NCI-H524 treated with DMSO at 0.1 percent for 48 hours (cell line): ENCODE measurements at regions not wholly inside any gene's neighbourhood (a gene's known extent, or its start where the extent isn't known, plus 50 kb on each side); places are given as distances from the start of the nearest gene placed in this dataset.

ENCODE experiments used
- DNase-seq: peaks from one replicate; lab custom pipeline; 2025; lab: John Stamatoyannopoulos, UW

DNA sequence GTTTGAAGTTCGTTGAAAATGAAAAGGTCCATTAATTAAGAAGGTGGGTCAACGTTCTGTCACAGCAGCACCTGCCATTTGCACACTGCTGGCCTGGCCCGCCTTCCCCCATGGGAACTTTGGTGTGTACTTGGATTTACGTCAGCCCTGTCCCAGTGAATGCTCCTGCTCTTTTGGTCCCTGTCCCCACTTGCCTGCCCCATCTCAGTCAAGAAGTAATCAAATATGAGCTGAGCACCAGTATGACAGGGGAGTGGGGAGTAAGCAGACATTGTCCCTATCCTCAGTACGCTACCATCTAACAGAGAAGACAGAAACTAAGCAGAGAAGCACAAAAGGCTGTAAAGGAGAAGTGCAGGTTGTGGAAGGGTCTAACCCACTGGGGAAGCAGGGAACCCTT, 65.1 kb downstream of the SLC4A3 start:
- no peak for DNase-seq

DNA sequence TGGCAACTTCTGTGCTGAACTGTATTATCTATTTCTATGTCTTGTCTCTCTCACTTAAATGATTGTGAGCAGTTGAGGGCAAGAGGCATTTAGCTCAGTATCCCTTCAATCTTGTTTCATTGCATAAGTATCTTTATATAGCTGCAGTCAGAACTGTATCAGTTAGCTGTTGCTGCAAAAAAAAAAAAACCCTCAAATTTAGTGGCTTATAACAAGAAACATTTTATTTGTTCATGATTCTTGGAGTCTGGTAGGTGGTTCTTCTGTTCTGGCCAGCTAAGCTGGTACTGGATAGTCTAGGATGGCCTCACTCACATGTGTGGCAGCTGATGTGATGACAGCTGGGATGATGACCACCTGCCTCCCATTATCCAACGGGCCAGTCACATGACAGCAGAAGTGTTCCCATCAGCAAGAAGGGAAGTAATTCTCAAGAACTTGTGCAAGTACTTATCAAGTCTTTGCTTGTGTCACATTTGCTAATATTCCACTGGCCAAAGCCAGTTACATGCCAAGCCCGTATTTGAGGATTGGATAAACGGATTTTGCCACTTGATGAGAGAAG, 67.8 kb downstream of the SLC4A3 start:
- DNase-seq, result no peak

DNA sequence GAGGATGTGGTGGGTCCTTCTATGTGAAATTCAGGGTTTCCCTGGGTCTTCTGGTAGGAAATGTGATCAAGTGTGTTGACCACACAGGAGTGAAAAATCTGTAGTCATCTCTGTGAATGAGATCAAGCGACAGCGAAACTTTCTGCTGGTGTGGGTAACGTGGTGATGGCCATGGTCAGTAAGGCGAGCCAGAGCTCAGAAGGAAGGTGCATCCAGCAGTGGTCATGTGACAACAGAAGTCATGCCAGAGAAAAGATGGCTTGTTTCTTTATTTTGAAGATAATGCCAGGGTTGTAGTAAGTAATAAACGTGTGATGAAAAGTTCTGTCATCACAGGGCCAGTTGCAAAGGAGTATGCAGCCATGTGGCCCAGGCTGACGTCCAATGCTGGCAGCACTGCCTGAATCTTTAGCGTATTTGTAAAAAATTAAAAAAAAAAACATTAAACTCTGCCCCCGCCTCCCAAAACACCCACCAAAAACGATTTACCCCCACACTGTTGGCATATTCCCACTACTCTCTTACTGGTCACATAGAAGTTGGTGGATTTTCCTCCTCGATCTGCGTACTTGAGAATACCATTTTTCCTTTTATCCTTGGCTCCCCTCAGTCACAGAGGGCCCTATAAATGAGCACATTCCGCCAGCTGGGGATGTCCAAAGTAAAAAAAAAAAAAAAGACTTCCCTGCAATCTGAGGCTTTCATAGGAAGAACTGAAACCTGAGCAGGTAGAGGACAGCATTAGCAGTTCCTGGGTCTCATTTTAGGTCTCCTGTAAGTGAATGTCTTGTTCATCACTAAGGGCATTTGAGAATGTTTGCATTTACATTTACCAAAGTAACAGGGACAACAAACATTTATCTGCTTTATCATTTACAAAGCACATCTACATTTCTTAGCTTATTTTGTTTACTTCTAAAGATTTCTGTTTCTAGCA, 70.6 kb downstream of the SLC4A3 start:
- no peak for DNase-seq

DNA sequence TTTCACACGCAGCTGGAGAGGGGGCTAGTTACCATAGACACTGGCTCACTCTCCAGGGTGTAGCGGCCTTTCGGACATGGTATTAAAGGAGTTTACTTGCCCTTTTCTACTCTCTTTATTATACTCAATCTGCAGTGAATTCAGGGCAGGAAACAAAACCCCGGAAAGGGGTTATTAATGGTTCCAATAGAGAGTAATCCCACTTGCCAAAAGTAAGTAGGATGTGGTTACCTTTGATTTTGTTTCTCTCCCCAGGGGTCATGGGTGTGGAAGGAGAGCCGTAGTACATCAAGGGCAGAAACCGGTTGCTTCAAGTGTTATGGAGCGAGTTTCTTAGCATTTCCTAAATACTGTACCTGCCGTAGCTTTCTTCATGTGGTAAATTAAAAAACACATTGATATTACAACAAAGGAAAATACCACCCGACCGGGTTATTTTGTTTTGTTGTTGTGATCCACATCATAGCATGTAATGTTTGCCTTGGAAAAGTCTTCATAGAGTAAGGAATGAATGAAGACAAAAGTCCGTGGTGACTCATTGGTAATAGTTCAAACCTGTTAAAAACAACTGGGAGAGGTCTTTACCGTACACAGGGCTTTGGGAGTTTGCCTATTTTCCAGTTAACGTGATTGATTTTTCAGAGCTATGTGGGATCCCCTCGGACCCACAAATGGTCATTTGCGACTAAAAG, 71.5 kb downstream of the SLC4A3 start:
- DNase-seq, result no peak

DNA sequence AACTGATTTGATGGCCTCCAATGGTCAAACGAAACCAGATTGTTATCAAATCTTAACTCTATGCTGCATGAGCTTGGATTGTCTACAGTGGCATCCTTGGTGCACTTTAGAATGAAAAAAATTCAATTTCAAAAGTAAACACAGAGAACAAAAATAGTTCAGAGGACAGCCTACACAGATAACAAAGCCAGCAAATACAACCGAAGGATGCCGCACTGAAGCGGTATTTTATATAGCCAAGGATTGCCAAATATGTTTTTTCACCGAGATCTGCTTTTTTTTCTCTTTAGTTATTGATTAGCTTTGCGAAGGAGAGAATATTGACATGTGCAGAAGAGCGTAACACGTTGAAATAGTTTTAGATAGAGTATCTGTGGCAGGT, 72.0 kb downstream of the SLC4A3 start:
- DNase-seq, result no peak

DNA sequence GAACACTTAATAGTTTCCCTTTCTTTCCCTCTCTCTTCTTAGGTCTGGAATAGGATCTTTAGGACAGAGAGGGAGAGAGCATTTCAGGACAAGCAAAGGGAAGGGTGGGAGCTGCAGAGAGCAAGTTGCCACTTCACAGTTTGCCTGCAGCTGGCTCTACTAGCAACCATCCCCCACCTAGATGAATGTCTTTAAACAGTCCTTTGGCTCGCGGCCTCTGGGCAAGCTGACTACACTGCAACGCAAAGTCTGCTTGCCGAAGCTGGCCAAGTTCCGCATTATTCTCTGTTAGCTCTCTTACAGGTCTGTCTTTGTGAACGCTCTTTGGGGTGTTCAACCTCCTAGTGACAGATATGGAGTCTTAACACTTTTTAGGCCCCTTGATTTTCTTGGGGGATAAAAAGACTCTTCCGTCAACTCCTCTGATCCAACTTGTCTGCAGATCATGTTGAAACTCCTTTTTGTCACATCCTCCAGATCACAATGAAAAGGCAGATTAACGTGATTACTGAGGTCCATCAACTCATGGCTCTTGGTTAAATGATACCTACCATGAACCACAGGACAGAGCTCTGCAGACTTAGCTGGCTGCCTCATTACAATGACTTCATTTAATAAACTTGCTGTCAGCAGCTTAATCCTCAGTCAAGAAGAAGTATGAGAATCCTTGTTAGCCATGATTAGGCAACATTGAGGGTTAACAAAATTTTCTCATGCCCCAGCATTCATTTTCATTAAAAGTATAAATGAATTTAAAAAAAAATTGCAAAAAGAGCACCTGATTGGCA, 74.6 kb downstream of the SLC4A3 start:
- no peak for DNase-seq

DNA sequence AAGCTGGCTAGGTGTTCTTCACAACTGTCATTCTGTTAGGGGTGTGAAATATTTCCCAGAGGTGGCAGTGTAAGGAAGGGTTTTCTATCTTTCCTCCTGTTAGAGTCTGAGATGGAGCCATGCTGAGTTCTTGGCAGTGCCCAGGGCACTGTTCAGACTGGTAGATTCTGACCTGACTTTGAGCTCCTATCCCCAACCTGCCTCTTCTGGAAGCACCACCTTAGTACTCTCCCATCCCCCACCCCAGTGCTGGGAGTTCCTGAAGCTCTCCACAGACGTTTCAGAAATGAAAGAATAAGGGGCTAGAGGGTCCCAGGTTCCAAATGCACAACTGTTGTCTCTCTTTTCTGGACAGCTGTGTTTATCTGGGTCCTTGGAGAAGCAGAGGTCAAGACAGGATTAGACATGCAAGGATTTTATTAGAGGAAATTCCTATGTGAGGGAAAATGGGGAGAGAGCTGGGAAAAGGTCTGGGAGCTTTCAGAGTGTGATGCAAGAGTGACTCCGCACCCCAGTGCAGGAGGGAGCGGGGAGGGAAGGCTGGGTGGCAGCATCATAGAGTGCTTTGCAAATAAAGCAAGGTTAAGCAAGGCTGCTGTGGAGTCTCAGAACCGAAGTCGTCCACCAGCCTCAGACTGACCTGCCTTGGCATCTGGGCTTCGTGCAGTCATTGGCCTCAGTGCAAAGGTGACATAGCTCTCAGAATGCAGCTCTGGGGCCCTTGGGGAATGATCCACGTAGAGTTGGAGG, 75.5 kb downstream of the SLC4A3 start:
- DNase-seq, result no peak

DNA sequence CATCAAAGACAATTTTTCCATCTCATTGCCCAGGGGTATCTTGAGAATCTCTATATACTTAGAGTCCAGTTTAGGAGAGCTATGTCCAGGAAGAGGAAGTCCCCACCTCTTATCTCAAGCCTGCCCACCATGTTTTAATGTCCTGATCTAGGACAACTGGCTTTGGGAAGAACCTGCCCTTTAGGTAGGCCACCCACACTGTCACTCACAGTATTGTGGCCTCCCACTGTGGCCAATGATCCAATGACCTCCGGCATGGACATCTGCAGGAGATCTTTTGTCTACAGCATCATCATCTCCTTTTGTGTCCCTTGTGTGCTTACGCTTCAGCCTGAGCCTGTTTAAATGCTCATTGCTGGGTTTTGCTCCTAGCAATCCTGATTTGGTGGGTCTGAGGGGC, 77.4 kb downstream of the SLC4A3 start:
- DNase-seq, result no peak

DNA sequence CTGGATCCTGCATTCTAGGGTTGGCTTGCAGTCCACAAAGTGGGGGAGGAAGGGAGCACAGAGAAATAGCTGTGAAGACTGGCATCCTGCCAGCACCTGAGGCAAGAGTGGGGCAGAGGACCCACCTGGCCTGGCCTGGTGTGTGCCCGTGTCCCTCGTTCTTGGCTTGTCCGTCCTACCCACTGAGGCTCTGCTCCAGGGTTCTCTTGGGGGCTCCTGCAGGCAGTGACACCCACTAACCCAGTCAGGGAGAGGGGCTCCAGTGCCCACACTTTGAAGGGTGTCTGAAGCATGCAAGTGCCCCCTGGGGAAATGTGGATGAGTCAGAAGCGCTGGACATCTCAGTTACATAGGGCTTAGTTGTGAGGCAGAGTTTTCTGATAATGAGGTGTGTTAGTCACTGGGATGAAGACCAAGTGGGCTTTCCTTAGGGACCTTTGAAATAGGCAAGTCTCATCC, 79.4 kb downstream of the SLC4A3 start:
- DNase-seq, result no peak

DNA sequence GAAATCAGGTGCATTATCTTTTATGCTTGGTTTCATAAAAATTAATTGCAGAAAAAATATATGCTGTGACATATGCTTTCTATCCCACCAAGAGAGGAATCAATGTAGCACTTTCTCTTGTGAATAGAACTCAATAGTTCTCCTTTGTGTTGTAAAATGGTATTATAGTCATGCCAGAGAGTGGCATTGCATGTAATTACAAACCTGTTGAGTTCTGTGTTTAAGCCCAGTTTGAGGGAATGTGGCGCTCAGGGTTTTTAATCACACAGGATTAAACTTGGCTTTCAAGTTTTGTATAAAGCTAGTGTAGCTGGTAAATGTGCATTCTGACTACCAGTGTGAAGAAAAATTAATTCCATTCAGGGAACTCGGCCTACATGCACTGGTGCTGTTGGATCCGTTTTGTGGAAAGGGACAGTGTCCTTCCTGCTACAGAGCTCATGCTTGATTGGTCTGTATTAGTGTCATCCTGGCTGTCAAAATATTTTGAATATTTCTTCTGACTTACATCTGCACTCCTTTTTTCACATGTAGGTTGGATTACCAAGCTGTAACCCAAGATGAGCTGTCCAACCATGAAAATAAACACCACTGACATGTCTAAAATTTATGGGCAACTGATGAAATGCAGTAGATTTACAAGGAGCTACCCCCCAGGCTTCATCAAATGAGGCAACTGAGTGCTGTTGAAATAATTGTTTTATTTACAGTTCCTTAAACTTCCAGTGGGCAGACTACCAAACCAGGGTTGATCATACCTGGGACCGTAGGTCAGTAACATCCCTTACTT, 80.3 kb downstream of the SLC4A3 start:
- no peak for DNase-seq

DNA sequence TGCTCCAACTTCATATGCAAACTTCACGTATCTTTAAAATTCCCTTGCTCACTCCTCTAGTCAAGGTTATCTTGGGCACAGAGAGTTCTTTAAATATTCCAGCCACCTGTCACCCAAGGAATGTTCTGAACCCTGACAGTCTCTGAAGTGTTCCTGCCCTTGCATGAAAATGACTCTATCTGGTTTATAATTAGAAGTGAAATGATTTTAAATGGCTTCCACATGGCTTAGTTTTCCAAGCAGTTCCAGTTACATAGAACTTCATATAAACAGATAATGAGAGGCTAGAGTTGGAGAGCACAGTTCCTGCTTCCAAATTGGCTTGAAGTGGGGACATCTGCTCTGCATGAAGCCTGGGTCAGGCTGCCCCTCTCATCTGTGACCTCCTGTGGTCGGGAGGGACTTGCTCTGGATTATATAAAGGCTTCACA, 81.9 kb downstream of the SLC4A3 start:
- no peak for DNase-seq

DNA sequence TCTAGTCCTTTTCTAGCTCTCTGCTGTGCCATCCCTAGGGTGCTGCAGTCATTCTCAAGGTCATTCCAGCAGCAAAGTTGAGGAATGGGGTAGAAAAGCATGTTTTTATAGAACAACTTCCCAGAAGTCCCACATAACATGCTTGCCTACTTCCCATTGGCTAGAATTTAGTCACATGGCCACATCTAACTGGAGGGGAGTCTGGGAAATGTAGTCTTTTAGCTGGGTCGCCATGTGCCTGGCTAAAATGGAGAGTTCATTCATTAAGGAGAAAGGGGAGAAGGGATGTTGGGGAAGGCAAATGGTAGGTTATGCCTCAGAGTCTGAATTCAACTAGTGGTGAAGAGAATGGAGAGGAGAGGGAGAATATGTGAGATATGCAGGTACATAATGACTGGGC, 85.7 kb downstream of the SLC4A3 start:
- no peak for DNase-seq

DNA sequence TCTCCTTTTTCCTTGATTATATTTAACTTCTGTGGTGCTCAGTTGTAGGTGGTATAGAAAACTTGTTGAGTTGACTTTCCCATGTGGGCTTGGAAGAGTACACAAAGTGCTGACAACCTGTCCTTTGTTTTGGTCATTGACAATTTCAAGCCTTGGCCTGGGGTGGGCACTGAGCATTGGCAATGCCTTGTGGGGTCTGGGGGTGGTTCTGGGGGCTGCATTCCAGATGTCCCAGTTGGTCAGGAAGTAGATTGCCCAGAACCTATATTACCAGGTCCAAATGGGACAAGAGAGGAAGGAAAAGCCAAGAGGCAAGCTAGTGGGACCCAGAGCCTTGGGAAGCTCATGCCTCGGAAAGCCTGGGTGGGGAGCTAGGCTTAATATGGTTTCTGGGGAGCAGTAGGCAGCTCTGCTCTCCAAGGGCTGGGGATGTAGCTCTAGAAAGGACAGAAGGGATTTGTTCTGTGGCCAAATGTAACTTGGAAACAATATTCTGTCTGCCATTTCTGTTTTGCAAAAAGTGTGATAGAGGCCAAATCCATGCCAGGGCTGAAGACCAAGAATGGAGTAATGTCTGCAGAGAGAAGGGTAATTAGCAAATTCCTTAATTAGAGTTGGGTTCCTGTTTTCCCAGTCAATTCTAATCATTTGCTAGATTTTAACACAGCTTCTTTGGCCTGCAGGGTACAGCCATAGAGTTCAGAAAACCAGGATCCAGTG, 87.4 kb downstream of the SLC4A3 start:
- no peak for DNase-seq

DNA sequence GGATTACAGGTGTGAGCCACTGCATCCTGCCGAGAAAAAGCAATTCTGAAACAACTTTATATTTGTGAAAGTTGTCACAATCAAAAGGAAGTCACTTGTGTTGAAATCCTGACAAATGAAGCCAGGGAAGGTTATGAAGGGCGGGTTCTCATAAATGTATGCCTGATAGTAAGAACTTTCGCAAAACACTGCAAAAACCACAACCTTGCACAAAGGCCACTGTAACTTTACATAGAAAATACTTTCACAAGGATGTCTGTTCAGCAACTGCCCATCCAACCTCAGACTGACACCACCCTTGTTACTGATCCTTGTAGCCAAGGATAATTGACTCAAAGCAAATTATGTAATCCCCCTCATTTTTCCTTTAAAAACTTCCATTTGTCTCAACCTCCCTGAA, 90.6 kb downstream of the SLC4A3 start:
- no peak for DNase-seq

DNA sequence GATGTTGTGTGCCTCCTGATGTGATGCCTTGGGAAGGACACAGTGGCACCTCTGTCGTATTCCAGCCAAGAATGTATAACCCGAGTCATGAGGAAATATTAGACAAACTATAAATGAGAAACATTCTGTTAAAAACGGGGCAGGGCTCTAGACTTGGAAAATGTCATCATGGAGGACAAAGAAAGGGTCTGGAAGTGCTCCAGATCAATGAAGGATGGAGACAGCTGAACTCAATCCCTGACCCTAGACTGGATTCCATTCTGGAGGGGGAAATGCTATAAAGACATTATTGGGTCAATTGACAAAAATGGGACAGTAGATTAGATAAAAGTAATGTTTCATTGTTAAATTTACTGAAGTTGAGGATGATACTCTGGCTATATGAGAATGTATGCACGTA, 92.1 kb downstream of the SLC4A3 start:
- no peak for DNase-seq

DNA sequence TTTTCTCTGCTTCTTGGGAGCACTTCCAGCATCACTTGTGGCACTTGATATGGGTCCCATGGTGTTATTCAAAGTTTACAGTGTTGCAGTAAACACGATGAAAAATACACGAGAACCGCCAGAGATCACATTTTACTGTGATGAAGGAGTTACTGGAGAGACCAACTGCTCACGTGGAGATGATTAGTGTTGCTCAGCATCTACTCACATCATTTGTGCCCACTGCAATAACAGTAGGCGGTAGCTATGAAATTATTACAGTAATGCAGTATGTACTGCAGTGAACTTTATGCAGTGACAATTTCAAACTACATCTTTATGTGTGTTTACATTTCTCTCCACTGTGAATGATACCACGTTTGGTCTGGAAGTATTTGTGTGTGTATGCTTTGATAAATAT, 93.5 kb downstream of the SLC4A3 start:
- DNase-seq, result no peak

DNA sequence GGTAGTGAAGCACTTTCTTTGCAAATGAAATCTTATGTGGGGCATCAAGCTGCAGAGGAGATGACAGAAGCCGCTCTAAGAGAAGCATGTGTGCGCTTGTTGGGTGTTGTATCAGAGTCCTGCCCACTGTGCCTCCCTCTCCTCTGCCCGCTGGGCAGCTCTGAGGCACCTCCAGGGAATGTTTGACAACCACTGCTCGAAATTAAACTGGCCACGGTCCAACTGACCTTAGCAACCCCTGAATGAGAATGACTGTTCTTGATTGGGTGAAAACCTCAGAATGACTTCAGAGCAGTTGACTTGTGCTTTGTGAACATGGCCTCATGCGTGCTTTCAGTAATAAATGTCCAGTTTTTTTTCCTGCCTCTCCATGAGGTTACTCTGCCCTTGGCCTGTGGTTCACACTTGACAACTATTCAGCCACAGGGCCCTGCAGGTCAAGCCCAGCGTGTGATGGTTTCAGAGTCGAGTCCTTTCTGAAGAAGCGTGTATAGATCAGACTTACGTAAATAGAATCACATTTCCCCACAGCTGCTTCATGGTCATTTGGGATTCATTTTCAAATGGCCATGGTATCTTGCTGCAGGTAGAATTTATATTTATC, 94.9 kb downstream of the SLC4A3 start:
- no peak for DNase-seq

DNA sequence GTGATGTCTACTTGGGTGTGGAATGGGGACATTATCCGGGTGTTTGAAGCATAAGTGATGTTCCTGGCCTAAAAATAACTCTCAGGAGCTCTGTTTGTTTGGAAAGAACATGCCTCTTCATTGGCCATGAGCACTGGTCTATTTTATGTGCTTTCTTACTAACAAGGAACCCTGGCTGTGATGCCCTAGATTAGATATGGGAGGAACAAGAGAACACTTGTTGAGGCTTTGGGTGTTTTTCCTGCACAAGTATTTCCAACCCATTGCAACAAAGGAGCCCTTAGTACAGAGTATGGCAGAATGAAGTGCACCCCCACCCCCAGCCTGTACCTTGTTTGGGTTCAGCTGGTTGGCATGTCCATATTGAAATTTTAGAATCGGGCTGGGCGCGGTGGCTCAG, 95.9 kb downstream of the SLC4A3 start:
- DNase-seq, result no peak

DNA sequence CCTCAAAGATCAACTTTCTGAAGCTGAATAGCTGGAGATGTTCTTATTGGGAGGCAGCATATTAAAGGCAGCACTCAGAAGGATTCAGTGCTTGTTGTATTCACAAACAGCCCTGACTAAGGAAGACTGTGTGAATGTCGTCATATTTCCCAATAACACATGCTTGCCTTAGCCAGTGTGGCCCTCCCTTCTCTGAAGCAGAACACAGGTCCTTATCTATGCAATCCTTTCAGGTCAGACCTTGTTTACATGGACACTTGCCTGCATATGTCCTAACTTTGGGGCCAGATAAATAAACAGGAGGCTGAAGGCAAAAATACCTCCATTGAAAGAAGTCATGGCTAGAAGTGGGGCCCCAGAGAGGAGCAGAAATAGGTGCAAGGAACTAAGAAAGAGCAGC, 97.2 kb downstream of the SLC4A3 start:
- DNase-seq, result no peak

DNA sequence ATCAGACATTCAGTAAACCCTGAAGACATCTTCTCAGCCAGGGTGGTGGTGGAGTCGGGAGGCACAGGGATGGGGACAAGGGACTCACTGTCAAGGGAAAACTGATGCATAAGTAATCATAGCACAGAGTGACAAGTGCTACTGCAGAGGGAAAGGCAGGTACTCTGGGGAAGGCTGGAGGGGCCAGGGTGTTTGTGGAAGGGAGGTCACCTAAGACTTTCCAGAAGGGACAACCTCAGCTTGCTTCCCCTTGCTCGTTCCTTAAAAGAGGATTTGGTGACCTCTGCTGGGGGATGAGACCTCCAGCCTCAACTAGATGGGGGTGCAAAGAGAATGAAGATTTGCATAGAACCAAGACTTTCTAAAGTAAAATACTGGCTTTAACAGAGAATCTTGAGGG, 99.5 kb downstream of the SLC4A3 start:
- no peak for DNase-seq
